H9 (cell line): ENCODE measurements at regions not wholly inside any gene's neighbourhood (a gene's known extent, or its start where the extent isn't known, plus 50 kb on each side); places are given as distances from the start of the nearest gene placed in this dataset.

Experiments
- DNase-seq: peaks from one replicate; pipeline ENCODE4 v3.0.0-alpha.2; 2017
- H2AFZ ChIP-seq: one replicate; pipeline ENCODE4 v1.6.1; 2013; ENCODE audit warnings: mild to moderate bottlenecking, low read length, control low read depth, moderate library complexity
- H2AK5ac ChIP-seq: 2 replicates; pipeline ENCODE4 v1.6.1; 2013; ENCODE audit warnings: low read length, control low read depth, mixed read lengths; ENCODE audit not compliant: insufficient read length
- H2BK120ac ChIP-seq: one replicate; pipeline ENCODE4 v1.6.1; 2013; ENCODE audit warnings: low read depth, mild to moderate bottlenecking, low read length, control low read depth, inconsistent platforms; ENCODE audit not compliant: poor library complexity, severe bottlenecking
- H2BK12ac ChIP-seq: 2 replicates; pipeline ENCODE4 v1.6.1; 2013; ENCODE audit warnings: low read length, control low read depth, mixed read lengths, low read depth; ENCODE audit not compliant: insufficient read length
- H2BK15ac ChIP-seq: 2 replicates; pipeline ENCODE4 v1.6.1; 2013; ENCODE audit warnings: low read depth, low read length, control low read depth
- H2BK20ac ChIP-seq: one replicate; pipeline ENCODE4 v1.6.1; 2013; ENCODE audit warnings: low read depth, mild to moderate bottlenecking, low read length, control low read depth, inconsistent platforms; ENCODE audit not compliant: poor library complexity, severe bottlenecking
- H2BK5ac ChIP-seq: 2 replicates; pipeline ENCODE4 v1.6.1; 2013; ENCODE audit warnings: low read length, control low read depth, mixed read lengths; ENCODE audit not compliant: insufficient read length
- H3K14ac ChIP-seq: 2 replicates; pipeline ENCODE4 v1.6.1; 2013; ENCODE audit warnings: low read length, control low read depth; ENCODE audit not compliant: insufficient read depth
- H3K18ac ChIP-seq: 2 replicates; pipeline ENCODE4 v1.6.1; 2013; ENCODE audit warnings: low read depth, mild to moderate bottlenecking, mixed read lengths, low read length, control low read depth; ENCODE audit not compliant: insufficient read length
- H3K23ac ChIP-seq: 2 replicates; pipeline ENCODE4 v1.6.1; 2013; ENCODE audit warnings: low read length, control low read depth, mixed read lengths, low read depth; ENCODE audit not compliant: insufficient read length
- H3K23me2 ChIP-seq: 2 replicates; pipeline ENCODE4 v1.6.1; 2013; ENCODE audit warnings: low read depth, mild to moderate bottlenecking, mixed read lengths, low read length, control low read depth; ENCODE audit not compliant: insufficient read length, poor library complexity, severe bottlenecking
- H3K27ac ChIP-seq: 2 replicates; pipeline ENCODE4 v1.5.1; 2013; ENCODE audit warnings: low read length, control low read depth, mixed read lengths, low read depth; ENCODE audit not compliant: insufficient read length
- H3K27me3 ChIP-seq: 2 replicates; pipeline ENCODE4 v1.6.1; 2013; ENCODE audit warnings: low read length, control low read depth, inconsistent platforms; ENCODE audit not compliant: insufficient read depth
- H3K4ac ChIP-seq: 2 replicates; pipeline ENCODE4 v1.6.1; 2013; ENCODE audit warnings: low read depth, mild to moderate bottlenecking, control low read depth, inconsistent platforms, low read length, moderate library complexity
- H3K4me1 ChIP-seq: 2 replicates; pipeline ENCODE4 v1.6.1; 2013; ENCODE audit warnings: low read length, control low read depth, inconsistent platforms; ENCODE audit not compliant: insufficient read depth
- H3K4me2 ChIP-seq: 2 replicates; pipeline ENCODE4 v1.6.1; 2013; ENCODE audit warnings: low read length, control low read depth, mixed read lengths; ENCODE audit not compliant: insufficient read length, insufficient read depth
- H3K56ac ChIP-seq: 2 replicates; pipeline ENCODE4 v1.6.1; 2013; ENCODE audit warnings: low read depth, mild to moderate bottlenecking, mixed read lengths, low read length, control low read depth; ENCODE audit not compliant: insufficient read length
- H3K79me1 ChIP-seq: 2 replicates; pipeline ENCODE4 v1.6.1; 2013; ENCODE audit warnings: low read depth, mild to moderate bottlenecking, moderate library complexity, low read length, control low read depth, inconsistent platforms; ENCODE audit not compliant: insufficient read depth, poor library complexity, severe bottlenecking
- H3K79me2 ChIP-seq: 2 replicates; pipeline ENCODE4 v1.6.1; 2013; ENCODE audit warnings: low read length, control low read depth, inconsistent platforms; ENCODE audit not compliant: insufficient read depth
- H3K9ac ChIP-seq: 2 replicates; pipeline ENCODE4 v1.6.1; 2013; ENCODE audit warnings: low read length, control low read depth, mixed read lengths; ENCODE audit not compliant: insufficient read length; ENCODE audit errors: extremely low read depth
- H3K9me3 ChIP-seq: one replicate; pipeline ENCODE4 v1.6.1; 2013; ENCODE audit warnings: low read depth, low read length, inconsistent platforms; ENCODE audit not compliant: control insufficient read depth
- H3T11ph ChIP-seq: one replicate; pipeline ENCODE4 v1.6.1; 2013; ENCODE audit warnings: mild to moderate bottlenecking, low read length, control low read depth, inconsistent platforms
- H4K20me1 ChIP-seq: one replicate; pipeline ENCODE4 v1.6.1; 2013; ENCODE audit not compliant: control insufficient read depth, insufficient read length, insufficient read depth
- H4K5ac ChIP-seq: 2 replicates; pipeline ENCODE4 v1.6.1; 2013; ENCODE audit warnings: low read depth, mild to moderate bottlenecking, mixed read lengths, low read length, control low read depth; ENCODE audit not compliant: insufficient read length
- H4K8ac ChIP-seq: replicated peaks from 2 replicates; pipeline ENCODE4 v1.6.1; 2013; ENCODE audit warnings: low read length, control low read depth, mixed read lengths, low read depth; ENCODE audit not compliant: insufficient read length
- H4K91ac ChIP-seq: 2 replicates; pipeline ENCODE4 v1.6.1; 2013; ENCODE audit warnings: low read depth, mild to moderate bottlenecking, moderate library complexity, mixed read lengths, low read length, control low read depth; ENCODE audit not compliant: insufficient read length
- H3K27ac Mint-ChIP-seq, 3 experiments: 2 replicates in 2 of 3; 3 replicates in 1 of 3; pipeline ENCODE4 v1.8.0; 2020 to 2021; ENCODE audit warnings: mixed read lengths in 3 of 3, mild to moderate bottlenecking in 1 of 3, moderate library complexity in 1 of 3
- H3K27me3 Mint-ChIP-seq: 2 replicates; pipeline ENCODE4 v1.8.0; 2021; ENCODE audit warnings: low read depth, mild to moderate bottlenecking, moderate library complexity, mixed read lengths
- H3K36me3 Mint-ChIP-seq, 3 experiments: 2 replicates in 2 of 3; 3 replicates in 1 of 3; pipeline ENCODE4 v1.8.0; 2020 to 2021; ENCODE audit warnings: low read depth in 3 of 3, mixed read lengths in 3 of 3; ENCODE audit not compliant: insufficient read depth in 1 of 3
- H3K4me1 Mint-ChIP-seq, 2 experiments: 2 replicates each; pipeline ENCODE4 v1.8.0; 2020; ENCODE audit warnings: mixed read lengths in 2 of 2
- H3K4me3 Mint-ChIP-seq, 2 experiments: 2 replicates in 1 of 2; 3 replicates in 1 of 2; pipeline ENCODE4 v1.8.0; 2020 to 2021; ENCODE audit warnings: mild to moderate bottlenecking in 2 of 2, mixed read lengths in 2 of 2, moderate library complexity in 1 of 2
- H3K9me3 Mint-ChIP-seq, 2 experiments: 2 replicates in 1 of 2; 3 replicates in 1 of 2; pipeline ENCODE4 v1.8.0; 2020; ENCODE audit warnings: mild to moderate bottlenecking in 2 of 2, mixed read lengths in 2 of 2, moderate library complexity in 1 of 2
- WGBS: extraction: QIAGEN DNeasy Blood & Tissue Kit; methylation state at CpG from one replicate; pipeline ENCODE4 v1.1.7; 2013; ENCODE audit warnings: missing lambda C conversion rate, low lambda C conversion rate, mixed read lengths; ENCODE audit not compliant: insufficient read length; ENCODE audit errors: extremely low coverage; 5-methylcytosine and 5-hydroxymethylcytosine counted together
- TF ChIP-seq, protein P1 (sequence below): fragments of 200-600 bp; sonication (generic); conservative IDR thresholded peaks from 3 replicates; pipeline ENCODE4 v1.8.0; 2021; ENCODE audit warnings: antibody characterized with exemption, mild to moderate bottlenecking

- H3K9ac ChIP-seq: no peak overlapping the region
- no peak overlapping the region for H4K91ac ChIP-seq
- H3K79me2 ChIP-seq: no peaks in the 10 kb centered on the region
- Mint-ChIP-seq H3K27ac (no peak overlapping the region), H3K36me3 (no peaks in the 10 kb centered on the region), H3K9me3 (no peaks in the 10 kb centered on the region), H3K27me3 (no peaks in the 10 kb centered on the region), H3K4me3 (no peak overlapping the region), H3K4me1 (peaks cover 5 to 10% of the 10 kb centered on the region in 2 experiments; a peak in 3 of 4 replicates)
- H3K18ac ChIP-seq: no peak overlapping the region
- no peak overlapping the region for H2BK12ac ChIP-seq
- H4K20me1 ChIP-seq: no peaks in the 10 kb centered on the region
- H3K56ac ChIP-seq: no peak overlapping the region
- H4K8ac ChIP-seq: no peak overlapping the region
- no peak overlapping the region for H2AK5ac ChIP-seq
- H3K9me3 ChIP-seq: no peaks in the 10 kb centered on the region
- H4K5ac ChIP-seq: no peak overlapping the region
- no peaks in the 10 kb centered on the region for H3K4me1 ChIP-seq
- H3K23me2 ChIP-seq: no peaks in the 10 kb centered on the region
- H2AFZ ChIP-seq: no peak overlapping the region
- no peak overlapping the region for H2BK120ac ChIP-seq
- no peak overlapping the region for H2BK20ac ChIP-seq
- H3K4ac ChIP-seq: no peak overlapping the region
- TF ChIP-seq, protein P1, sequence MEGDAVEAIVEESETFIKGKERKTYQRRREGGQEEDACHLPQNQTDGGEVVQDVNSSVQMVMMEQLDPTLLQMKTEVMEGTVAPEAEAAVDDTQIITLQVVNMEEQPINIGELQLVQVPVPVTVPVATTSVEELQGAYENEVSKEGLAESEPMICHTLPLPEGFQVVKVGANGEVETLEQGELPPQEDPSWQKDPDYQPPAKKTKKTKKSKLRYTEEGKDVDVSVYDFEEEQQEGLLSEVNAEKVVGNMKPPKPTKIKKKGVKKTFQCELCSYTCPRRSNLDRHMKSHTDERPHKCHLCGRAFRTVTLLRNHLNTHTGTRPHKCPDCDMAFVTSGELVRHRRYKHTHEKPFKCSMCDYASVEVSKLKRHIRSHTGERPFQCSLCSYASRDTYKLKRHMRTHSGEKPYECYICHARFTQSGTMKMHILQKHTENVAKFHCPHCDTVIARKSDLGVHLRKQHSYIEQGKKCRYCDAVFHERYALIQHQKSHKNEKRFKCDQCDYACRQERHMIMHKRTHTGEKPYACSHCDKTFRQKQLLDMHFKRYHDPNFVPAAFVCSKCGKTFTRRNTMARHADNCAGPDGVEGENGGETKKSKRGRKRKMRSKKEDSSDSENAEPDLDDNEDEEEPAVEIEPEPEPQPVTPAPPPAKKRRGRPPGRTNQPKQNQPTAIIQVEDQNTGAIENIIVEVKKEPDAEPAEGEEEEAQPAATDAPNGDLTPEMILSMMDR: no peak
- WGBS: no CpG with 5 or more reads among the region's 2 CpGs
- no peak overlapping the region for H3K27ac ChIP-seq
- H3K27me3 ChIP-seq: no peaks in the 10 kb centered on the region
- DNase-seq: no peak
- H3K4me2 ChIP-seq: no peak overlapping the region
- no peak overlapping the region for H2BK15ac ChIP-seq
- no peak overlapping the region for H2BK5ac ChIP-seq
- no peaks in the 10 kb centered on the region for H3K79me1 ChIP-seq
- no peak overlapping the region for H3K14ac ChIP-seq
- no peak overlapping the region for H3K23ac ChIP-seq
- no peak overlapping the region for H3T11ph ChIP-seq
Measured at GRCh38 chr18:38586327-38586726, 1020.7 kb upstream of the CELF4 start.
